ENCODE measurements at regions not wholly inside any gene's neighbourhood (a gene's known extent, or its start where the extent isn't known, plus 50 kb on each side); places are given as distances from the start of the nearest gene placed in this dataset.
A peak's percentile ranks its signal among the peaks of the same experiment; 100 is the strongest.

- Histone ChIP-seq H3K27me3 (no peaks in the 10 kb centered on the region), H3K4me1 (peaks cover 4 to 10% (median 8%) of the 10 kb centered on the region in 4 donors), H3K9me3 (peaks cover 0 to 8% (median 4%) of the 10 kb centered on the region in 4 donors), H3K4me3 (no peak overlapping the region), H3K36me3 (no peaks in the 10 kb centered on the region), H3K27ac (no peak overlapping the region)
- WGBS, 2 donors, result 75 to 82% methylated on average over 4 of the region's 4 CpGs
- DNase-seq (no peak), ATAC-seq (ENCODE audit: low FRiP score in 2 of 2) (no peak)
- TF ChIP-seq EP300 (IDR thresholded peaks at IDR 0.05), result no peak
Observed at GRCh38 chr15:66925721-66926120, 139.7 kb upstream of the SMAD3 start.

DNA sequence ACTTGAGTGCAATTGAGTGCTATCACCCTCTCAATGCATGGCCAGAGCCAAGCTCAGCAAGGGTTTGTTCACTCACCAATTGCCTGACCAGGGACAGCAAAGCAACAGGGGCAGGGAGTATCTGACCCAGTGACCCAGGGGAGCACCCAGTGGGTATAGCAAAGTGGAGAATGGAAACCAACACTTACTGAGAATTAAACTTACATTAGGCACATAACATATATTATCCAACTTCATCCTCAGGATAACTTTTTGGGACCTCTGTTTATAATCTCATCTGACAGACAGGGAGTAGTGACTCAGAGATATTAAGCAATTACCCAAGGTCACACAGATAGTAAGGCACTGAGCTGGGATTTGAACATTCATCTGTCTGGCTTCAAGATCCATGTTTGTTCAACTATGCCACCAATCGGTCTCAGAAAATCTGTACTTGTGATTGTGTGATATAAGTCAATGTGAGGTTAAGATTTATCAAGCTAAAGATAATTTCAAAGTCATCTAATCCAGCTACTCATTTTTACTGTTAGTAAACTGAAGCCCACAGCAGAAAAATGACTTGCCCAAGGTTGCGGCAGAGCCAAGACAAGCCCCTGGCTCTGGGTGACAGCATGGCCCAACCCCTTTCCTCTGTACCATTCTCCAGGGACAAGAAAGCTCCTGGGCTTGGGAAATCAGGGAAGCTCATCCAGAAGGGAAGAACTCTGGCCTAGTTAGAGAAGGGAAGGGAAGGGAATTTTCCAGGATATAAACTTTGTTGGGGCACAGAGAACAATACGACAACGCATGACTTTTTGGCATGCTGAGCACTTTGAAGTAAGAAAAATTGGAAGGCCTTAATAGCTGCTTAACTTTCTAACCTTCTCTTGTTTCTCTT is 138.0 kb upstream of the SMAD3 start:
- Histone ChIP-seq H3K9me3 (peaks cover 0 to 7% (median 3%) of the 10 kb centered on the region in 4 donors), H3K27ac (no peak overlapping the region), H3K36me3 (no peaks in the 10 kb centered on the region), H3K4me3 (no peak overlapping the region), H3K4me1 (peaks cover 11 to 16% (median 13%) of the 10 kb centered on the region in 4 donors), H3K27me3 (no peaks in the 10 kb centered on the region)
- WGBS, 2 donors, result 51 to 56% methylated on average over 4 of the region's 4 CpGs
- ATAC-seq (ENCODE audit: low FRiP score in 2 of 2) (peak in 1 of 2 donors; percentile 43), DNase-seq (peak in 1 of 2 donors; percentile 8)
- TF ChIP-seq EP300 (IDR thresholded peaks at IDR 0.05), result no peak
- no peak for TF ChIP-seq CTCF (IDR thresholded peaks at IDR 0.05)
- no peak for TF ChIP-seq POLR2AphosphoS5 (IDR thresholded peaks at IDR 0.05)
- no peak for TF ChIP-seq POLR2A (IDR thresholded peaks at IDR 0.05)

- H3K36me3 ChIP-seq, result no peaks in the 10 kb centered on the region
- peaks cover 0 to under 1% (median 0%) of the 10 kb centered on the region in 4 donors for H3K9me3 ChIP-seq
- H3K27ac ChIP-seq, result no peak overlapping the region
- ATAC-seq (ENCODE audit: low FRiP score in 2 of 2) (no peak), DNase-seq (no peak)
- TF ChIP-seq CTCF (IDR thresholded peaks at IDR 0.05), result no peak
- TF ChIP-seq POLR2A (IDR thresholded peaks at IDR 0.05), result no peak
- TF ChIP-seq POLR2AphosphoS5 (IDR thresholded peaks at IDR 0.05), result no peak
- TF ChIP-seq EP300 (IDR thresholded peaks at IDR 0.05), result no peak
- H3K27me3 ChIP-seq, result no peaks in the 10 kb centered on the region
- H3K4me3 ChIP-seq, result no peak overlapping the region
- peaks cover 15 to 18% (median 17%) of the 10 kb centered on the region in 4 donors for H3K4me1 ChIP-seq
Observed at GRCh38 chr15:66928101-66928500, 137.3 kb upstream of the SMAD3 start.

DNA sequence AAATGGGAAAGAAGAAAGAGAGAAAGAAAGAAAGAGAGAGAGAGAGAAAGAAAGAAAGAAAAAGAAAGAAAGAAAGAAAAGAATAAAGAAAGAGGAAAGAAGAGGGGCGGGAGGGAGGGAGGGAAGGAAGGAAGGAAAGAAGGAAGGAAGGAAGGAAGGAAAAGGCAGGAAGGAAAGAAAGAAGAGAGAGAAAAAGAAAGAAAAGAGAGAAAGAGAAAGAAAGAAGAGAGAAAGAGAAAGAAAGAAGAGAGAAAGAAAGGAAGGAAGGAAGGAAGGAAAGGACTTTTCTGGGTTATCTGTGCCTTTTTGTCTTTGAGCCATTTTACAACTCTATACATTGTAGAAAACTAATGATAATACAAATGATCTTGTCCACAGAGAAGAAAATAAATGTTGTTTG is 136.6 kb upstream of the SMAD3 start:
- TF ChIP-seq EP300 (IDR thresholded peaks at IDR 0.05) (no peak), CTCF (IDR thresholded peaks at IDR 0.05) (no peak), POLR2AphosphoS5 (IDR thresholded peaks at IDR 0.05) (no peak)
- no peak for DNase-seq
- Histone ChIP-seq H3K4me1 (peaks cover 15 to 18% (median 17%) of the 10 kb centered on the region in 4 donors), H3K36me3 (no peaks in the 10 kb centered on the region), H3K9me3 (no peaks in the 10 kb centered on the region), H3K27me3 (no peaks in the 10 kb centered on the region), H3K27ac (no peak overlapping the region), H3K4me3 (no peak overlapping the region)
- ATAC-seq (ENCODE audit: low FRiP score in 2 of 2), result no peak
- WGBS, 2 donors, result 97 to 100% methylated on average over 1 of the region's 1 CpG

DNA sequence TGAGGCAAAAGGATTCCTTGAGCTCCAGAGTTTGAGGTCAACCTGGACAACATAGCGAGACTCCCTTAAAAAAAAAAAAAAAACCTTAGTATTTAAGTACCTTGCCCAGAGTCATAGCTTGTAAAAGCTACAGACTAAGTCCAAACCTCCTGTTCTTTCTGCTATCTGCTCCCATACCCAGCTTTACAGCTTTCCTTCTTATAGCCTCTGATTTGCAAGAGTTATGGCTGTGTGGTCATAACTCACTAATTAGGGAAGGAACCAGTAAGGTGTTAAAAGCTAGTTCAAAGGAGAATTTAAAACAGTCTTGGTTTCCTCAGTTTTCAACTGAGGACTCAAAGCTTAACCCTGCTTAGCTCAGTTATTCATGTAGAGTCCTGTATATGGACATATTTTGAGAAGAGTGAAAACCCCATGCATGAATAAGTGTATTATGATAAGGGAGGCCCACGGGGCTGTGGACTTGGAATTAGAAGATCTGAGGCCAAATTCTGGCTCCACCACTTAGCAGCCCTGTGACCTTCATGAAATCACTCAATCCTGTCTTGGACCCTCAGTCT is 135.5 kb upstream of the SMAD3 start:
- H3K4me3 ChIP-seq, result no peak overlapping the region
- no peak for ATAC-seq (ENCODE audit: low FRiP score in 2 of 2)
- TF ChIP-seq POLR2A (IDR thresholded peaks at IDR 0.05) (no peak), POLR2AphosphoS5 (IDR thresholded peaks at IDR 0.05) (no peak)
- H3K36me3 ChIP-seq, result no peaks in the 10 kb centered on the region
- no peaks in the 10 kb centered on the region for H3K9me3 ChIP-seq
- peaks cover 15 to 18% (median 17%) of the 10 kb centered on the region in 4 donors for H3K4me1 ChIP-seq
- no peaks in the 10 kb centered on the region for H3K27me3 ChIP-seq
- no peak for DNase-seq
- no peak overlapping the region for H3K27ac ChIP-seq
- WGBS, 2 donors, result 88% methylated on average over 2 of the region's 2 CpGs

Data from upper lobe of left lung (tissue), 6 donors.